GM18505 (cell line): ENCODE measurements at regions not wholly inside any gene's neighbourhood (a gene's known extent, or its start where the extent isn't known, plus 50 kb on each side); places are given as distances from the start of the nearest gene placed in this dataset.

Experiments
- ATAC-seq: cut with Tn5 transposase; IDR thresholded peaks from one replicate; pipeline ENCODE4 v1.9.1; 2021; ENCODE audit not compliant: unreplicated experiment
- POLR2A ChIP-seq: IDR thresholded peaks from 4 replicates; pipeline ENCODE4 v1.6.1; 2011; ENCODE audit warnings: borderline replicate concordance; ENCODE audit not compliant: insufficient read depth, insufficient read length; ENCODE audit errors: extremely low read depth

GRCh38 chr13:84686973-84687372 is 804.7 kb upstream of the SLITRK1 start:
- TF ChIP-seq POLR2A = no peak
- no peak for ATAC-seq

DNA sequence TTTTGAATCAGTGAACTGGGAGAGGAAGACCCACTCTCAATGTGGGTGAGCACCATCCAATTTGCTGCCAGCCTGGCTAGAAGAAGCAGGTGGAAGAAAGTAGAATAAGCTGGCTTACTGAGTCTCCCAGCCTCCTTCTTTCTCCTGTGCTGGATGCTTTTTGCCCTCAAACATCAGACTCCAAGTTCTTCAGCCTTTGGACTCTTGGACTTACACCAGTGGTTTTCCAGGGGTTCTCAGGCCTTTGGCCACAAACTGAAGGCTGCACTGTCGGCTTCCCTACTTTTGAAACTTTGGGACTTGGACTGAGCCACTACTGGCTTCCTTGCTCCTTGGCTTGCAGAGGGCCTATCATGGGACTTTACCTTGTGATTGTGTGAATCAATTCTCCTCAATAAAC is 804.2 kb upstream of the SLITRK1 start:
- no peak for TF ChIP-seq POLR2A
- ATAC-seq = no peak

- TF ChIP-seq POLR2A = no peak
- no peak for ATAC-seq
Observed at GRCh38 chr13:84684804-84685203, 802.5 kb upstream of the SLITRK1 start.

DNA sequence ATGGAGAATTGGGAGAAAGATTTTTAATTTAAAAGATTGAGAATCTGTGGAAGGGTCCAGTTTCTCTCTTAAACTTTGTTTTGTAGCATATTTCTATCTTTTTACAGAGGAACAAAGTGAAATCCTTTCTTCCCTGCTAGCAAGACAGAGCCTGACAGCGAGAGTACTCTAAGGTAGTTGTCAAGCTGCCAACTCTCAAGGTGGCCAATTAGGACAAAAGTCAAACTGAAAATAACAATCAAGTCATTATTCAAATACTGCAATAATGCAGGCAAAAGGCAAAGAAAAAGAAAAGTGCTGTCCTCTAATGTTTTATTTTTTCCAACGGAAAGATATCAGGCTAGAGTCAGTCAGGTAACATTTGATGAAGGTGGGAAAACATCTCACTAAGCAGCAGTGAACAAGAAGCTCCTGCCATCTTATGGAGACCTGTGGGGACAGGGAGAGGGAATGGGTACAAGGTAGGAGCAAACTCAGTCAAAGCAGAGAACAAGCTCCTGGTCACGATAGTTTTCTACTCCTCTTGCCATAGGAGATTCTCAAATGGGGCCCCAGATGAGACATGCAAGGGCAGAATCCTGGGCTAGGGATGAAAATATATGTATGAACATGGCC is 801.9 kb upstream of the SLITRK1 start:
- no peak for TF ChIP-seq POLR2A
- no peak for ATAC-seq

- TF ChIP-seq POLR2A = no peak
- ATAC-seq = no peak
Observed at GRCh38 chr13:84683448-84683847, 801.2 kb upstream of the SLITRK1 start.

- no peak for ATAC-seq
- TF ChIP-seq POLR2A = no peak
Observed at GRCh38 chr13:84677836-84678235, 795.6 kb upstream of the SLITRK1 start.

DNA sequence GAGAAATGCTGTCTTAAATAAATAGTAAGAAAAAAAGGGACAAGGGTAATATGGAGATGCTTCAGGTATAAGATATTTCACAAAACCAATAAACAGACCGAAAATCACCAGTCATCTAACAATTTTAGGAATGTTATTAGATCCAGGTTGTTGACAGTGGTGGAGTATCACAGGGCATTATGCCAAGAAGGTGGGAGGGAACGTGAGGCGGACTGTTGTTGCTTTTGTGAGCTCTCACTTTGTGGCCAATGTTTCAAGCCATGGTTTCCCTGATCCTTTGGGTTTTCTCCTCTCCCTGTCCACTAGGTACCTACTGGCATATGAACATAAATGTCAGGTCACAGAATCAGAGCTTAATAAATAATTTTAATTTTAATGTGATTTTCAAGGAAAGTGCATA is 790.3 kb upstream of the SLITRK1 start:
- no peak for ATAC-seq
- no peak for TF ChIP-seq POLR2A

GRCh38 chr13:84670245-84670644 is 788.0 kb upstream of the SLITRK1 start:
- no peak for ATAC-seq

GRCh38 chr13:84668637-84669036 is 786.4 kb upstream of the SLITRK1 start:
- no peak for TF ChIP-seq POLR2A
- no peak for ATAC-seq

More at GRCh38 chr13:84670245-84670644, 788.0 kb upstream of the SLITRK1 start:
- no peak for TF ChIP-seq POLR2A

- ATAC-seq = no peak
- no peak for TF ChIP-seq POLR2A
Observed at GRCh38 chr13:84662491-84662890, 780.2 kb upstream of the SLITRK1 start.

DNA sequence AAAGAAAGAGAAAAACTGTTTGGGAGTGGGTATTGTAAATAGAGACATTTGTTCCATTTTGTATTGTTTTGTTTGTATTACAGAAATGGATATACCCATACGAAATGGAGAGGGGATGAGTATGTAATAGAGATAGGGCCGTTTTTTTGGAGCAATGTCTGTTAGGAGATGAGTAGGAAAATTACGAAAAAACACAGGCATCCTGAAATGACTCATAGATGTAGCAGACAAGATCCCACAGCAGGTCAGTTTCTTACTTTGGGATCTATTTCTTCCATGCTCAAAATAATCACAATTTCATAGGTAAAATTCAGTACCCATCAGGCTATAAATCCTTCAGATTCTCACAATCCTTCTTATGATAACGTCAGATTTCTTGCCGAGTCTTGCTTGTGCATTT is 779.4 kb upstream of the SLITRK1 start:
- ATAC-seq = no peak
- no peak for TF ChIP-seq POLR2A

DNA sequence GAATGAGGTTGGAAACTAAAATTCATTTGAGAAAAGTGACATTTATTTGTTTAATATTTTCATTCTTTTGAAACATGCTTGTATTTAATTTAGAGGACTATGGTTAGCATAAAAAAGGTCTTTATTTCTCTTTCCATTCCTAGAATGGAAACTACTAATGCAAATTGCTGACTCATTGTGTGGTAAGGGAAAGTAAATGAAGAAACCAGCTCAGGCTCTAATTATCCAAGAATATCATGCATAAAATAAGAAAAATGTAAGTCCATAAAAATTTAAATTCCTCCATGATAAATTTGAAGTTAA is 777.0 kb upstream of the SLITRK1 start:
- no peak for TF ChIP-seq POLR2A
- ATAC-seq = no peak

GRCh38 chr13:84658491-84659358 is 776.5 kb upstream of the SLITRK1 start:
- no peak for TF ChIP-seq POLR2A
- no peak for ATAC-seq

DNA sequence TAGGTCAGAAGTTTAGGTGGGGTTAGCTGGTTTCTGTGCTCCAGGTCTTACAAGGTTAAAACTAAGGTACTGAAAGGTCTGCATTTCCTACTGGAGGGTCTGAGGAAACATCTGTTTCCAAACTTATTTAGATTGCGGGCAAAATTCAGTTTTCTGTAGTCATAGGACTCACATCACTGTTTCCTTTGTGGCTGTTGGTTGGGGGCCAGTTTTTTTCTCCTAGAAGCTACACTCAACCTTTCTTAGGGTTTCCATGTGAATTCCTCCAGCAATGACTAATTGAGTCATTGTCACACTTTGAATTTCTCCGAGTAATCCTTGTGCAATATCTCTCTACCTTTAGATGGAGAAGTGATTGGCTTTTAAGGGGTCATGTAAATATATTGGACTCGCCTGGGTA is 773.4 kb upstream of the SLITRK1 start:
- TF ChIP-seq POLR2A = no peak
- ATAC-seq = no peak
